ENCODE measurements at regions not wholly inside any gene's neighbourhood (a gene's known extent, or its start where the extent isn't known, plus 50 kb on each side); places are given as distances from the start of the nearest gene placed in this dataset.

DNA sequence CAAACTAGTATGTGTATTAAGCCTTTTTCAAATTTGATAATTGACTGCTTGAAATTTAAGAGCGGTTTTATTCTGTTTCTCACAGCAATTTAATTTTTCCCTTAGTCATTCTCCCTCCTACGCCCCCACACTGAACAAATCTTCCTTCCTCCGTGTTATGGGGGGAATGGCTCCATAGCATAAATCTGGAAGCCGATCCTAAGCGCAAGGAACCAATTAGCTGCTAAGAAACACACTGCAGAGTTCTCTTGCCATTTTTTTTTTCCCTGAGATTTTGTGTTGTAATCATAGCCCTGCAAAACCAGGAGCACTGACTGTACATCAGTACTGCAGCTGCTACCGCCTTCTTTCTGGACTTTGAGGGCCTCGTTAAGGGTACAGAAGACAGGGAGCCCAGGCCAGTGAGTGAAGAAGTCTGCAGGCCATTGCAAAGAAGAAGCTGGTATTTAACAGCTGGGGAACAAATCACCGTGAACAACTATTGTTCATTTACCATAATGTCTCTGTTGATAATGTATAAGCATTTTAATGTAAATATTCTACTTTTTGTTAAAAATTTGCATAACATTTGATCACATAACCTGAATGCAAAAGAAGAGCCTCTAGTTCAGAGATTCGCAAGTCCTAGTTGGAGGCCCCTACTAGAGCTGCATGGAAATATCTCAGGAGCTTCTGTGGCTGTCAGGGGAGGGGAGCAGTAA lies 264.0 kb downstream of the LRATD1 start:
- DNase-seq (ENCODE audit: low read depth in 2 of 2) = no peak
- no peaks in the 10 kb centered on the region for H3K27me3 ChIP-seq (ENCODE audit: control insufficient read depth, insufficient read depth, low read length)
- no peak overlapping the region for H2AFZ ChIP-seq (ENCODE audit: low read length)
- no peaks in the 10 kb centered on the region for H4K20me1 ChIP-seq (ENCODE audit: control insufficient read depth, extremely low read depth, insufficient read depth, low read length)
- H3K9me3 ChIP-seq (ENCODE audit: control insufficient read depth, insufficient read depth, low read depth, low read length) = no peaks in the 10 kb centered on the region
- no peak overlapping the region for H3K27ac ChIP-seq (ENCODE audit: insufficient read depth, low read length)
- no peaks in the 10 kb centered on the region for H3K79me2 ChIP-seq (ENCODE audit: control insufficient read depth, insufficient read depth, low read length)
- H3K36me3 ChIP-seq (ENCODE audit: control insufficient read depth, insufficient read depth, low read length) = no peaks in the 10 kb centered on the region
- no peaks in the 10 kb centered on the region for H3K4me1 ChIP-seq (ENCODE audit: control insufficient read depth, extremely low read depth, insufficient read depth, low read length)
- H3K4me2 ChIP-seq (ENCODE audit: extremely low read depth, insufficient read depth, low read length) = no peak overlapping the region
- H3K9ac ChIP-seq (ENCODE audit: insufficient read depth, low read length) = no peak overlapping the region
- no peak for TF ChIP-seq EZH2 (IDR thresholded peaks at IDR 0.05; ENCODE audit: low read length, missing control alignments)
- TF ChIP-seq, protein P1, sequence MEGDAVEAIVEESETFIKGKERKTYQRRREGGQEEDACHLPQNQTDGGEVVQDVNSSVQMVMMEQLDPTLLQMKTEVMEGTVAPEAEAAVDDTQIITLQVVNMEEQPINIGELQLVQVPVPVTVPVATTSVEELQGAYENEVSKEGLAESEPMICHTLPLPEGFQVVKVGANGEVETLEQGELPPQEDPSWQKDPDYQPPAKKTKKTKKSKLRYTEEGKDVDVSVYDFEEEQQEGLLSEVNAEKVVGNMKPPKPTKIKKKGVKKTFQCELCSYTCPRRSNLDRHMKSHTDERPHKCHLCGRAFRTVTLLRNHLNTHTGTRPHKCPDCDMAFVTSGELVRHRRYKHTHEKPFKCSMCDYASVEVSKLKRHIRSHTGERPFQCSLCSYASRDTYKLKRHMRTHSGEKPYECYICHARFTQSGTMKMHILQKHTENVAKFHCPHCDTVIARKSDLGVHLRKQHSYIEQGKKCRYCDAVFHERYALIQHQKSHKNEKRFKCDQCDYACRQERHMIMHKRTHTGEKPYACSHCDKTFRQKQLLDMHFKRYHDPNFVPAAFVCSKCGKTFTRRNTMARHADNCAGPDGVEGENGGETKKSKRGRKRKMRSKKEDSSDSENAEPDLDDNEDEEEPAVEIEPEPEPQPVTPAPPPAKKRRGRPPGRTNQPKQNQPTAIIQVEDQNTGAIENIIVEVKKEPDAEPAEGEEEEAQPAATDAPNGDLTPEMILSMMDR (conservative IDR thresholded peaks at IDR 0.05 in 1 of 2, IDR thresholded peaks at IDR 0.05 in 1 of 2; ENCODE audit: low read depth in 1 of 2, low read length in 2 of 2) = no peak
- H3K4me3 ChIP-seq (replicated peaks in 1 of 4; ENCODE audit: control extremely low read depth in 1 of 4, insufficient read depth in 1 of 4, low read depth in 3 of 4, low read length in 4 of 4) = no peak overlapping the region

DNA sequence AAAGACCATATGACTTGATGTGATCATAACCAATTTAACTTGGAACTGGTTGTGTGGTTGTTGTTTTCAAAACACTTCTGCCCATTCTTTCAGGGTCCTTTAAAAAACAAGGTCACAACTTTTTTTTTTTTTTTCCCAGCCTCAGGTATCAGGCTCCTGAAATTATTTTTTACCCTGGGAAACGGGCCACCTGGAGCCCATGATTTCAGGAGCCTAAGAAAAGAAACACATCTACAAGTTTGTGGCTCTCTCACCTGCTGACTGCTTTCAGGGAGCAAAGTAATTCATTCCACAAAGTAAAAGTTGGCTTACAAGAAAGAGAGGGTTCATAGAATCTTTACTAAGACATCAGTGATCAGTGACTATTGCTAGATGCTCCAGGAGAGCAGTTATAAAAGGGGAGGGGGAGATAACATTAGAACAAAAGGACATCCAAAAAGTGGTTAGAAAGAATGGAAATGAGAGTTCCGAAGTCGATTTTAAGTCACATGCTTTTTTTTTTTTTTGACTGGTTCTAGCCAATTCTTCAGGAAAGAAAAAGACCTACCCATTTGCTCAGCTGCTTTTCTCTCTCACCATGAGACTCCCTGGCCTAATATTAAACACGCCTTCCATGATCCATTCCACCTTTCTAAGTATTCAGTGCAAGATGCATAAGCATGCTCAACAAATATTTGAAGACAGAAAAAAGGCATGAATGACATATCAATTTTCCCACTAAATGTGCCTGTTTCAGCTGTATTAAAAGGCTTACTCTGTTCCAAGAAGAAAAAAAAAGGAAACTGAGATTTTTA lies 267.3 kb downstream of the LRATD1 start:
- DNase-seq (ENCODE audit: low read depth in 2 of 2) = no peak

DNA sequence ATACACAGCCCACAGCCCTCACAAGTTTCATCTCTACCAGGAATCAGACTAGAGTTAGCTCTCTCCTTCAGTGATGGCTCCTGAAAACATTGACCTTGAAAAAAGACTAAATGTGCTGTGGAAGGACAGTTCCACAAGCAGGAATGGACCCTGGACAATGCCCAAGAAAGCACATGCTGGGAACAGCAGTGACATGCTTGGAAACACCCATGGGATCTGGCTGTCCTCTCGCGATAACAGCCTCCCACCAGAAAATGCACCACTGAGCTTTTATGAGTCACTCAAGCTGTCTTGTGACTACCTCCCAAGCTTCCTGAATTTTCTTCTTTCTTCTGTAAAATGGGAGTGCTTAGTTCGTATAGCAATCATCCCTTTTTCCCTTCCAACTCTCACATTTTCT lies 269.2 kb downstream of the LRATD1 start:
- no peak overlapping the region for H2AFZ ChIP-seq (ENCODE audit: low read length)
- no peaks in the 10 kb centered on the region for H3K4me1 ChIP-seq (ENCODE audit: control insufficient read depth, extremely low read depth, insufficient read depth, low read length)
- DNase-seq (ENCODE audit: low read depth in 2 of 2) = no peak
- TF ChIP-seq, protein P1 (conservative IDR thresholded peaks at IDR 0.05 in 1 of 2, IDR thresholded peaks at IDR 0.05 in 1 of 2; ENCODE audit: low read depth in 1 of 2, low read length in 2 of 2) = no peak
- no peak for TF ChIP-seq EZH2 (IDR thresholded peaks at IDR 0.05; ENCODE audit: low read length, missing control alignments)
- no peaks in the 10 kb centered on the region for H3K36me3 ChIP-seq (ENCODE audit: control insufficient read depth, insufficient read depth, low read length)
- H3K4me2 ChIP-seq (ENCODE audit: extremely low read depth, insufficient read depth, low read length) = no peak overlapping the region
- H3K27ac ChIP-seq (ENCODE audit: insufficient read depth, low read length) = no peak overlapping the region
- H3K9me3 ChIP-seq (ENCODE audit: control insufficient read depth, insufficient read depth, low read depth, low read length) = no peaks in the 10 kb centered on the region
- H3K9ac ChIP-seq (ENCODE audit: insufficient read depth, low read length) = no peak overlapping the region
- no peak overlapping the region for H3K4me3 ChIP-seq (replicated peaks in 1 of 4; ENCODE audit: control extremely low read depth in 1 of 4, insufficient read depth in 1 of 4, low read depth in 3 of 4, low read length in 4 of 4)
- no peaks in the 10 kb centered on the region for H3K79me2 ChIP-seq (ENCODE audit: control insufficient read depth, insufficient read depth, low read length)
- H3K27me3 ChIP-seq (ENCODE audit: control insufficient read depth, insufficient read depth, low read length) = no peaks in the 10 kb centered on the region
- no peaks in the 10 kb centered on the region for H4K20me1 ChIP-seq (ENCODE audit: control insufficient read depth, extremely low read depth, insufficient read depth, low read length)

More for the DNA sequence above, 267.3 kb downstream of the LRATD1 start:
- Histone ChIP-seq H3K79me2 (ENCODE audit: control insufficient read depth, insufficient read depth, low read length) (no peaks in the 10 kb centered on the region), H3K27ac (ENCODE audit: insufficient read depth, low read length) (no peak overlapping the region), H3K27me3 (ENCODE audit: control insufficient read depth, insufficient read depth, low read length) (no peaks in the 10 kb centered on the region), H3K4me1 (ENCODE audit: control insufficient read depth, extremely low read depth, insufficient read depth, low read length) (no peaks in the 10 kb centered on the region), H3K9me3 (ENCODE audit: control insufficient read depth, insufficient read depth, low read depth, low read length) (no peaks in the 10 kb centered on the region), H4K20me1 (ENCODE audit: control insufficient read depth, extremely low read depth, insufficient read depth, low read length) (no peaks in the 10 kb centered on the region), H3K9ac (ENCODE audit: insufficient read depth, low read length) (no peak overlapping the region), H3K36me3 (ENCODE audit: control insufficient read depth, insufficient read depth, low read length) (no peaks in the 10 kb centered on the region), H3K4me2 (ENCODE audit: extremely low read depth, insufficient read depth, low read length) (no peak overlapping the region), H3K4me3 (replicated peaks in 1 of 4; ENCODE audit: control extremely low read depth in 1 of 4, insufficient read depth in 1 of 4, low read depth in 3 of 4, low read length in 4 of 4) (no peak overlapping the region), H2AFZ (ENCODE audit: low read length) (no peak overlapping the region)
- TF ChIP-seq, protein P1 (conservative IDR thresholded peaks at IDR 0.05 in 1 of 2, IDR thresholded peaks at IDR 0.05 in 1 of 2; ENCODE audit: low read depth in 1 of 2, low read length in 2 of 2) = no peak
- no peak for TF ChIP-seq EZH2 (IDR thresholded peaks at IDR 0.05; ENCODE audit: low read length, missing control alignments)
